ENCODE measurements at regions not wholly inside any gene's neighbourhood (a gene's known extent, or its start where the extent isn't known, plus 50 kb on each side); places are given as distances from the start of the nearest gene placed in this dataset.

GRCh38 chr20:12293900-12294299, 376.2 kb downstream of the BTBD3 start:
- no peak overlapping the region for H3K4me3 Mint-ChIP-seq
- H3K18ac ChIP-seq (ENCODE audit: insufficient read length, low read depth, low read length), result no peak overlapping the region
- H3K27ac Mint-ChIP-seq, result no peak overlapping the region

More at GRCh38 chr20:12293900-12294299, 376.2 kb downstream of the BTBD3 start:
- no peak overlapping the region for H3K23ac ChIP-seq (ENCODE audit: insufficient read length, low read depth, low read length)
- no peak overlapping the region for H4K8ac ChIP-seq (replicated peaks; ENCODE audit: insufficient read length, low read depth, low read length)
- Mint-ChIP-seq H3K27me3 (ENCODE audit: low read depth) (no peaks in the 10 kb centered on the region), H3K4me1 (peaks cover 0 to 8% of the 10 kb centered on the region in 2 experiments; a peak in 1 of 4 replicates), H3K9me3 (peaks cover 0 to 5% of the 10 kb centered on the region in 2 experiments; a peak in 2 of 5 replicates), H3K36me3 (ENCODE audit: insufficient read depth in 1 of 3, low read depth in 3 of 3) (peaks cover 0 to 3% (median 0%) of the 10 kb centered on the region in 3 experiments; a peak in 1 of 7 replicates)
- no peak overlapping the region for H2BK120ac ChIP-seq (ENCODE audit: low read depth, low read length, poor library complexity, severe bottlenecking)
- H3K79me2 ChIP-seq (ENCODE audit: insufficient read depth, low read length), result no peaks in the 10 kb centered on the region
- H3K27me3 ChIP-seq (ENCODE audit: insufficient read depth, low read length), result no peaks in the 10 kb centered on the region
- no peak overlapping the region for H2AK5ac ChIP-seq (ENCODE audit: insufficient read length, low read length)
- H3K4ac ChIP-seq (ENCODE audit: low read depth, low read length), result no peak overlapping the region
- H3T11ph ChIP-seq (ENCODE audit: low read length), result no peak overlapping the region
- no peak overlapping the region for H2AFZ ChIP-seq (ENCODE audit: low read length)
- no peak overlapping the region for H3K4me2 ChIP-seq (ENCODE audit: insufficient read depth, insufficient read length, low read length)
- no CpG with 5 or more reads among the region's 3 CpGs for WGBS (ENCODE audit: extremely low coverage, insufficient read length, low lambda C conversion rate)
- no peaks in the 10 kb centered on the region for H4K20me1 ChIP-seq (ENCODE audit: control insufficient read depth, insufficient read depth, insufficient read length)
- no peaks in the 10 kb centered on the region for H3K79me1 ChIP-seq (ENCODE audit: insufficient read depth, low read depth, low read length, poor library complexity, severe bottlenecking)
- no peak overlapping the region for H3K9ac ChIP-seq (ENCODE audit: extremely low read depth, insufficient read length, low read length)
- no peak overlapping the region for H4K91ac ChIP-seq (ENCODE audit: insufficient read length, low read depth, low read length)
- H3K9me3 ChIP-seq (ENCODE audit: control insufficient read depth, low read depth, low read length), result no peaks in the 10 kb centered on the region
- H3K14ac ChIP-seq (ENCODE audit: insufficient read depth, low read length), result no peak overlapping the region
- no peak overlapping the region for H2BK15ac ChIP-seq (ENCODE audit: low read depth, low read length)
- H4K5ac ChIP-seq (ENCODE audit: insufficient read length, low read depth, low read length), result no peak overlapping the region
- no peak overlapping the region for H3K56ac ChIP-seq (ENCODE audit: insufficient read length, low read depth, low read length)
- TF ChIP-seq CTCF (conservative IDR thresholded peaks at IDR 0.05), result no peak
- no peaks in the 10 kb centered on the region for H3K23me2 ChIP-seq (ENCODE audit: insufficient read length, low read depth, low read length, poor library complexity, severe bottlenecking)
- H3K27ac ChIP-seq (ENCODE audit: insufficient read length, low read depth, low read length), result no peak overlapping the region
- no peak overlapping the region for H2BK20ac ChIP-seq (ENCODE audit: low read depth, low read length, poor library complexity, severe bottlenecking)
- no peak for DNase-seq
- H2BK5ac ChIP-seq (ENCODE audit: insufficient read length, low read length), result no peak overlapping the region
- H2BK12ac ChIP-seq (ENCODE audit: insufficient read length, low read depth, low read length), result no peak overlapping the region
- no peaks in the 10 kb centered on the region; the same call in 1 of the 2 replicates for H3K4me1 ChIP-seq (ENCODE audit: insufficient read depth, low read length)
